CD14-positive monocyte (primary cell): ENCODE measurements at regions not wholly inside any gene's neighbourhood (a gene's known extent, or its start where the extent isn't known, plus 50 kb on each side); places are given as distances from the start of the nearest gene placed in this dataset.
A peak's percentile ranks its signal among the peaks of the same experiment; 100 is the strongest.

Experiments
- DNase-seq, 3 donors: peaks; one replicate each; pipeline ENCODE4 v3.0.0-alpha.2; 2011 to 2022
- H2AFZ ChIP-seq: 2 replicates; pipeline ENCODE4 v1.6.0; 2012; ENCODE audit warnings: mild to moderate bottlenecking, low read depth, low read length, inconsistent platforms; ENCODE audit not compliant: insufficient read depth, poor library complexity, severe bottlenecking
- H3K27ac ChIP-seq, 2 donors: 1 replicate in 1 of 2; 2 replicates in 1 of 2; pipeline ENCODE4 v1.5.1; 2012 to 2013; ENCODE audit warnings: low read length in 2 of 2, control low read depth in 1 of 2, inconsistent platforms in 1 of 2, low read depth in 1 of 2, mild to moderate bottlenecking in 1 of 2
- H3K27me3 ChIP-seq, 2 donors: one replicate each; pipeline versions ENCODE4 v1.6.0 to v1.6.1; 2011 to 2013; ENCODE audit warnings: low read length in 2 of 2; ENCODE audit not compliant: control insufficient read depth in 2 of 2, insufficient read depth in 2 of 2
- H3K36me3 ChIP-seq, 2 donors: replicated peaks in 1 of 2; 1 replicate in 1 of 2; 2 replicates in 1 of 2; pipeline versions ENCODE4 v1.5.1 to v1.6.1; 2012 to 2013; ENCODE audit warnings: low read length in 2 of 2, control low read depth in 1 of 2, inconsistent platforms in 1 of 2, mild to moderate bottlenecking in 1 of 2; ENCODE audit not compliant: insufficient read depth in 2 of 2, control insufficient read depth in 1 of 2
- H3K4me1 ChIP-seq, 2 donors: 1 replicate in 1 of 2; 2 replicates in 1 of 2; pipeline versions ENCODE4 v1.5.1 to v1.6.1; 2012 to 2013; ENCODE audit warnings: low read length in 2 of 2, control low read depth in 1 of 2, inconsistent platforms in 1 of 2, mild to moderate bottlenecking in 1 of 2, moderate library complexity in 1 of 2; ENCODE audit not compliant: insufficient read depth in 2 of 2, control insufficient read depth in 1 of 2
- H3K4me2 ChIP-seq: replicated peaks from 2 replicates; pipeline ENCODE3; 2012; ENCODE audit warnings: low read length, moderate library complexity, mild to moderate bottlenecking; ENCODE audit not compliant: poor library complexity, severe bottlenecking; ENCODE audit errors: extremely low read depth
- H3K4me3 ChIP-seq, 3 experiments: fragments of 200-600 bp in 1 of 3; sonication (generic) in 1 of 3; replicated peaks in 1 of 3; 1 replicate in 2 of 3; 2 replicates in 1 of 3; pipeline ENCODE4 v1.5.1; 2011 to 2013; ENCODE audit warnings: low read length in 3 of 3, mild to moderate bottlenecking in 3 of 3, control low read depth in 2 of 3, low read depth in 2 of 3, inconsistent platforms in 1 of 3, moderate library complexity in 1 of 3
- H3K79me2 ChIP-seq: 2 replicates; pipeline ENCODE4 v1.6.0; 2012; ENCODE audit warnings: mild to moderate bottlenecking, control low read depth, inconsistent platforms, low read length, moderate library complexity; ENCODE audit not compliant: insufficient read depth
- H3K9ac ChIP-seq: 2 replicates; pipeline ENCODE4 v1.6.0; 2017; ENCODE audit warnings: low read length, mild to moderate bottlenecking; ENCODE audit not compliant: insufficient read depth, poor library complexity, severe bottlenecking
- H3K9me3 ChIP-seq, 2 donors: replicated peaks in 1 of 2; 1 replicate in 1 of 2; 2 replicates in 1 of 2; pipeline versions ENCODE4 v1.5.1 to v1.6.1; 2012 to 2013; ENCODE audit warnings: low read length in 2 of 2, control low read depth in 1 of 2; ENCODE audit not compliant: control insufficient read depth in 1 of 2, insufficient read depth in 1 of 2
- H4K20me1 ChIP-seq: 2 replicates; pipeline ENCODE4 v1.6.0; 2012; ENCODE audit warnings: mild to moderate bottlenecking, low read length, control low read depth, moderate library complexity; ENCODE audit not compliant: insufficient read depth
- H3K27ac Mint-ChIP-seq, 7 donors: one replicate each; pipeline ENCODE4 v1.8.0; 2020; ENCODE audit warnings: mild to moderate bottlenecking in 7 of 7, mixed read lengths in 7 of 7, moderate library complexity in 6 of 7, inconsistent platforms in 2 of 7
- H3K27me3 Mint-ChIP-seq, 3 donors: one replicate each; pipeline ENCODE4 v1.8.0; 2021 to 2022; ENCODE audit warnings: low read depth in 3 of 3, mild to moderate bottlenecking in 3 of 3, mixed read lengths in 3 of 3, moderate library complexity in 3 of 3, inconsistent platforms in 1 of 3
- H3K36me3 Mint-ChIP-seq, 2 donors: one replicate each; pipeline ENCODE4 v1.8.0; 2020; ENCODE audit warnings: mixed read lengths in 2 of 2, inconsistent platforms in 1 of 2, mild to moderate bottlenecking in 1 of 2
- H3K4me1 Mint-ChIP-seq: one replicate; pipeline ENCODE4 v1.8.0; 2020; ENCODE audit warnings: mild to moderate bottlenecking, mixed read lengths
- H3K4me3 Mint-ChIP-seq, 2 donors: one replicate each; pipeline ENCODE4 v1.8.0; 2020; ENCODE audit warnings: mild to moderate bottlenecking in 2 of 2, mixed read lengths in 2 of 2, moderate library complexity in 1 of 2
- H3K9me3 Mint-ChIP-seq, 7 donors: one replicate each; pipeline ENCODE4 v1.8.0; 2020 to 2022; ENCODE audit warnings: mixed read lengths in 7 of 7, mild to moderate bottlenecking in 6 of 7, moderate library complexity in 6 of 7, inconsistent platforms in 2 of 7
- CTCF ChIP-seq: fragments of 200-600 bp; IDR thresholded peaks from one replicate; pipeline ENCODE4 v1.8.0; 2022; ENCODE audit warnings: antibody characterized with exemption, mild to moderate bottlenecking
- WGBS: methylation state at CpG from one replicate; pipeline ENCODE4 v1.1.5; 2013; ENCODE audit warnings: missing lambda C conversion rate; ENCODE audit not compliant: insufficient coverage; 5-methylcytosine and 5-hydroxymethylcytosine counted together
- intact Hi-C, 2 donors: fragments of 100-400 bp; cut with micrococcal nuclease; formaldehyde crosslinking; loops; one replicate each; pipeline versions ENCODE4 v1.15.0 to v1.15.1; 2023

- Histone ChIP-seq H4K20me1 (no peaks in the 10 kb centered on the region), H2AFZ (no peak overlapping the region), H3K9ac (peak overlapping the region; percentile 0), H3K4me3 (no peak overlapping the region), H3K27me3 (no peaks in the 10 kb centered on the region), H3K9me3 (peaks cover 0 to 4% of the 10 kb centered on the region in 2 donors), H3K27ac (no peak overlapping the region), H3K4me1 (no peaks in the 10 kb centered on the region), H3K79me2 (no peaks in the 10 kb centered on the region), H3K36me3 (no peaks in the 10 kb centered on the region), H3K4me2 (no peak overlapping the region)
- H3K27me3 Mint-ChIP-seq, result peaks cover 0 to 7% (median 3%) of the 10 kb centered on the region in 3 donors
- no peaks in the 10 kb centered on the region for H3K4me1 Mint-ChIP-seq
- H3K9me3 Mint-ChIP-seq, result peaks cover 0 to 5% (median 0%) of the 10 kb centered on the region in 7 donors
- DNase-seq, result no peak
- H3K36me3 Mint-ChIP-seq, result no peaks in the 10 kb centered on the region
- H3K4me3 Mint-ChIP-seq, result no peak overlapping the region
- H3K27ac Mint-ChIP-seq, result no peak overlapping the region
- intact Hi-C loops, result no loop called here
- no peak for TF ChIP-seq CTCF
- 93% methylated on average over 16 of the region's 19 CpGs for WGBS
These were observed 129.7 kb downstream of the MYCN start for GRCh38 chr2:16069933-16070647.

- H3K27me3 ChIP-seq, result no peaks in the 10 kb centered on the region
- 87% methylated on average over 4 of the region's 8 CpGs for WGBS
- no peaks in the 10 kb centered on the region for H3K4me1 ChIP-seq
- intact Hi-C loops, result no loop called here
- H2AFZ ChIP-seq, result no peak overlapping the region
- no peaks in the 10 kb centered on the region for H4K20me1 ChIP-seq
- peaks cover 0 to 5% (median 2%) of the 10 kb centered on the region in 7 donors for H3K9me3 Mint-ChIP-seq
- no peak overlapping the region for H3K4me3 Mint-ChIP-seq
- H3K9ac ChIP-seq, result peak overlapping the region; percentile 0
- no peak overlapping the region for H3K4me2 ChIP-seq
- H3K79me2 ChIP-seq, result no peaks in the 10 kb centered on the region
- H3K27ac Mint-ChIP-seq, result no peak overlapping the region
- DNase-seq, result no peak
- H3K9me3 ChIP-seq, result peaks cover 0 to 4% of the 10 kb centered on the region in 2 donors
- TF ChIP-seq CTCF, result no peak
- no peaks in the 10 kb centered on the region for H3K36me3 ChIP-seq
- peaks cover 1 to 7% (median 2%) of the 10 kb centered on the region in 3 donors for H3K27me3 Mint-ChIP-seq
- H3K4me1 Mint-ChIP-seq, result no peaks in the 10 kb centered on the region
- H3K36me3 Mint-ChIP-seq, result no peaks in the 10 kb centered on the region
- H3K27ac ChIP-seq, result no peak overlapping the region
- no peak overlapping the region for H3K4me3 ChIP-seq
These were observed 129.2 kb downstream of the MYCN start for GRCh38 chr2:16069663-16069932.
